Muscle layer of colon (tissue), 2 donors: ENCODE measurements at regions not wholly inside any gene's neighbourhood (a gene's known extent, or its start where the extent isn't known, plus 50 kb on each side); places are given as distances from the start of the nearest gene placed in this dataset.
"Not testable (repeated sequence)": the region's sequence is repeated elsewhere in the genome, so short reads cannot be mapped to it uniquely, and the experiment has no call there.

Source experiments
- H3K27ac ChIP-seq: one replicate; pipeline ENCODE4 v1.7.0; 2013; ENCODE audit warnings: low read depth, mild to moderate bottlenecking, low read length, moderate library complexity
- H3K27me3 ChIP-seq, 2 donors: one replicate each; pipeline ENCODE4 v1.7.0; 2013; ENCODE audit warnings: low read length in 2 of 2, mild to moderate bottlenecking in 2 of 2; ENCODE audit not compliant: insufficient read depth in 2 of 2, control insufficient read depth in 1 of 2
- H3K36me3 ChIP-seq: one replicate; pipeline ENCODE4 v1.7.0; 2013; ENCODE audit warnings: mild to moderate bottlenecking, low read length; ENCODE audit not compliant: insufficient read depth
- H3K4me1 ChIP-seq: one replicate; pipeline ENCODE4 v1.7.0; 2013; ENCODE audit warnings: mild to moderate bottlenecking, low read length; ENCODE audit not compliant: insufficient read depth
- H3K4me3 ChIP-seq, 2 donors: one replicate each; pipeline ENCODE4 v1.7.0; 2013; ENCODE audit warnings: low read length in 2 of 2, low read depth in 1 of 2, mild to moderate bottlenecking in 1 of 2, moderate library complexity in 1 of 2
- H3K9ac ChIP-seq: one replicate; pipeline ENCODE4 v1.7.0; 2013; ENCODE audit warnings: low read length
- H3K9me3 ChIP-seq: one replicate; pipeline ENCODE4 v1.7.0; 2013; ENCODE audit warnings: mild to moderate bottlenecking, low read length
- donor health status: abdominal sarcoma.
- donor health status: Adenocarcinoma of cecum.

DNA sequence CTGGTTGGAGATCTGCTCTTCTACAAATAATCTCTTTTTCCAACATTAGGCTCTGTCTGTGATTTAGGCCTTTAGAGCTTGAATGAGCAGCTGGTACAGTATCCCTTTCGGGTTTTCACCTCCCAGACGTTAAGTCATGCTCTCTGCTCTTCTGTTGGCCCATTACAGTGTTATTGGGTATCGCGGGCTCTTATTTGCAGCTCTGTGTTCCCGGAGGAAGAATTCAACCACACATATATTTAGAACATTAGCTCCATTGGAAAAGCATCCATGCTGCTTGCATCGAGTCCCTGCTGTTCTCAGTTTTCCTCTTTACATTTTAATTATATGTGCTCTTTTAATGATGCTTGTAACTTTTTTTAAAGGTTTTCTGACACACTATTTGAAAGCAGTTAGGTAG, 278.0 kb upstream of the ADCY2 start:
- no peaks in the 10 kb centered on the region for H3K27me3 ChIP-seq
- H3K4me3 ChIP-seq, result no peak overlapping the region
- H3K9ac ChIP-seq, result no peak overlapping the region
- H3K4me1 ChIP-seq, result no peaks in the 10 kb centered on the region
- H3K36me3 ChIP-seq, result no peaks in the 10 kb centered on the region
- H3K9me3 ChIP-seq, result no peaks in the 10 kb centered on the region
- H3K27ac ChIP-seq, result no peak overlapping the region

DNA sequence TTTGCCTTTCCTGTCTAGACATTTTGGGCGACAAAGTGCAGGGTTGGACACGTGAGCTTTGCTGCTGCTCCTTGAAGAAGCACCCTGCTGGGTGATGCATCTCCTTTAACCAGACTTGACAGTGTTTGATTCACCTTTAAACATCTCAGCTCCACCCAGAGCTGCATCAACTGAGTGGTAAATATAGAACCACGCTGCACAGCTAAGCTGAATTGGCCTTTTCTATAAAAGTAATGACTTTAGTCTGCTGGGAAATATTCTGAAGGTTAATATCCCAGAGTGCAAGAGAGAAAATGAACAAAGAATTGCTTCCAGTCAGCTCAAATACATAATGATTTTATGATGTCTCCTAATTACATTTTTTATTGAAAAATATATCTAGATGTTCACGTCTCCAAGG, 264.3 kb upstream of the ADCY2 start:
- no peak overlapping the region for H3K27ac ChIP-seq
- no peaks in the 10 kb centered on the region for H3K27me3 ChIP-seq
- no peaks in the 10 kb centered on the region for H3K9me3 ChIP-seq
- no peaks in the 10 kb centered on the region for H3K36me3 ChIP-seq
- no peak overlapping the region for H3K9ac ChIP-seq
- H3K4me3 ChIP-seq, result no peak overlapping the region
- H3K4me1 ChIP-seq, result no peaks in the 10 kb centered on the region

DNA sequence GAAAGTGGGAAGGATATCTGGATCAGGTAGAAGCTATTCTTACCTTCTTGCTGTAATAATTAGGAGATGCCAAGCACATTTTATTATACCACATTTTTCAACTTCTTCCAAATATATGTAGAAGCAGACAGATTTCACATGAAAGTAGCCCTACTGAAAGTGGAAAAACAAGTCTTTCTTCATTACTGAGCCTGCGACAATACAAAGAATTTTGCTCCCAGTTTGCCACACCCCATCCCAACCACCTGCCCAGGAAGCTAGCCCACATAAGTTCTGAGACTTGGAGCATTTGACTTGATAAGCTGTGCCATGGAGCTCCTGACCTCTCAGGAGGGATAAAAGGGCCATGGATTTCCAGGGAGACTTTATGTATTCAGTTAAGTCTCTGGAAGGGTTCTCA, 249.1 kb upstream of the ADCY2 start:
- no peaks in the 10 kb centered on the region for H3K9me3 ChIP-seq
- H3K27me3 ChIP-seq, result no peaks in the 10 kb centered on the region
- no peaks in the 10 kb centered on the region for H3K4me1 ChIP-seq
- no peak overlapping the region for H3K4me3 ChIP-seq
- no peaks in the 10 kb centered on the region for H3K36me3 ChIP-seq
- no peak overlapping the region for H3K27ac ChIP-seq
- no peak overlapping the region for H3K9ac ChIP-seq

DNA sequence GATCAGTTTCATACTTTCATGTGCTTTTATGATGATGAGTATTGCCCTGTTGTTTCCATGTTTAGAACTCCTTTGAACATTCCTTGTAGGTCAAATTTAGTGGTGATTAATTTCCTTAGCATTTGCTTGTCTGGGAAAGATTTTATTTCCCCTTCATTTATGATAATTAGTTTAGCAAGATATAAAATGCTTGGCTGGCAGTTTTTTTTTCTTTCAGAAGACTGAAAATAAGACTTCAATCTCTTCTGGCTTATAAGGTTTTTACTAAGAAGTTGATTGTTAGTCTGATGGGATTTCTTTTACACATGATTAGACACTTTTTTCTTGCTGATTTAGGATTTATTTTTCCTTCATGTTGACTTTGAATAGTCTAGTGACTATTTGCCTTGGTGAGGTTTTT, 238.9 kb upstream of the ADCY2 start:
- H3K4me1 ChIP-seq, result no peaks in the 10 kb centered on the region

DNA sequence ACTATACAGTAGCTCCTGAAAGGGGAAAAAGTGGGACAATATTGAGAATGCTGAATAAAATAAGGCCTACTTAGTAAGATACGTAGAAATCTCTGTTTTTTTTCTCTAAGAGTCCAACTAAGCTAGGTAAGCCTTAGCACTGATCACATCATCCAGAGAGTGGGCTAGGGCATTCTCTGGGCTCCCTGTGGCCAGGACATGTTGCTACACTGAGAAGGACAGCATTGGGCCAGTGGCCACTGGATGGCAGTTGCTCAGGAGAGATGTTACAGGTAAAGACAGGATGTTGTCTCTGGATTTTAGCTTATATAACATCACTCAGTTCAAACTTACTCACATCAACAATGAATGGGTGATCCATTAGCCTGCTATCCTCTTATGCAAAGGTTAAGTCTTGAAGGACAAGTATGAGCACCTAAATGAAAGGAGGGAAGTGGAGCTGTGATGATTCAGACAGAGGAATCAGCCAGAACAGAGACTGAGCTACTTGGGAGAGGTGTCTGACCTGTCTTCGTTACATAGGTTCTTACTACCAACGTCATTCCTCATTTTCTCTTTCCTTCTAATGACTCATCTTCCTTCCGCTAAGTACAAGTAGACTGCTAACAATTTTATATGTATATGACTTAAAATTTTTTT, 226.6 kb upstream of the ADCY2 start:
- H3K27me3 ChIP-seq, result no peaks in the 10 kb centered on the region
- no peaks in the 10 kb centered on the region for H3K36me3 ChIP-seq
- no peak overlapping the region for H3K4me3 ChIP-seq
- H3K9me3 ChIP-seq, result no peaks in the 10 kb centered on the region
- H3K27ac ChIP-seq, result no peak overlapping the region
- H3K9ac ChIP-seq, result no peak overlapping the region
- H3K4me1 ChIP-seq, result no peaks in the 10 kb centered on the region

More for the DNA sequence above, 238.9 kb upstream of the ADCY2 start:
- Histone ChIP-seq H3K9me3 (no peaks in the 10 kb centered on the region), H3K9ac (no peak overlapping the region), H3K36me3 (no peaks in the 10 kb centered on the region), H3K27ac (no peak overlapping the region), H3K27me3 (no peaks in the 10 kb centered on the region), H3K4me3 (no peak overlapping the region)

DNA sequence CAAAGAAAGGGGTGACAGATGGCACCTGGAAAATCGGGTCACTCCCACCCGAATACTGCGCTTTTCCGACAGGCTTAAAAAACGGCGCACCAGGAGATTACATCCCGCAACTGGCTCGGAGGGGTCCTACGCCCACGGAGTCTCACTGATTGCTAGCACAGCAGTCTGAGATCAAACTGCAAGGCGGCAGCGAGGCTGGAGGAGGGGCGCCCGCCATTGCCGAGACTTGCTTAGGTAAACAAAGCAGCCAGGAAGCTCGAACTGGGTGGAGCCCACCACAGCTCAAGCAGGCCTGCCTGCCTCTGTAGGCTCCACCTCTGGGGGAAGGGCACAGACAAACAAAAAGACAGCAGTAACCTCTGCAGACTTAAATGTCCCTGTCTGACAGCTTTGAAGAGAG, 225.2 kb upstream of the ADCY2 start:
- H3K9ac ChIP-seq, H3K4me3 ChIP-seq, H3K36me3 ChIP-seq, H3K27ac ChIP-seq, H3K27me3 ChIP-seq, H3K4me1 ChIP-seq, H3K9me3 ChIP-seq: not testable (repeated sequence)

DNA sequence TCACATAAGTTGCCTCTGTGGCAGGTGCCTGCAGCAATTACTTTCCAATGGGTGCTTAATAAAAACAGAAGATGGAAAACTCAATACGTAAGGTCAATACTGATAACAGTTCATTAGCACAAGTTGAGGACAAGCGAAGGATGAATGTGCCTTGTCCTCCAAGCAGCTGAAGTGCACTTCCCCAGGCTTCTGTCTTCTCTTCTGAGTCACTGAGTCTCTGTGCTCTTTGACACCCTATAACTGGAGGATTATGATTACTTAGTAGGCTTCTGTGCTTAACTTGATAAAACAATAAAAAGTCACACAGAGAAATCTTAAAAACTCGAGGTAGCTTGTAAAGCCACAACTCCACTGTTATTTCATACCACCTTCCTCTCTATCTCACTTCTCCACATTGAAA, 216.6 kb upstream of the ADCY2 start:
- Histone ChIP-seq H3K4me1 (no peaks in the 10 kb centered on the region), H3K27me3 (no peaks in the 10 kb centered on the region), H3K4me3 (no peak overlapping the region), H3K9me3 (no peaks in the 10 kb centered on the region), H3K9ac (no peak overlapping the region), H3K27ac (no peak overlapping the region), H3K36me3 (no peaks in the 10 kb centered on the region)

DNA sequence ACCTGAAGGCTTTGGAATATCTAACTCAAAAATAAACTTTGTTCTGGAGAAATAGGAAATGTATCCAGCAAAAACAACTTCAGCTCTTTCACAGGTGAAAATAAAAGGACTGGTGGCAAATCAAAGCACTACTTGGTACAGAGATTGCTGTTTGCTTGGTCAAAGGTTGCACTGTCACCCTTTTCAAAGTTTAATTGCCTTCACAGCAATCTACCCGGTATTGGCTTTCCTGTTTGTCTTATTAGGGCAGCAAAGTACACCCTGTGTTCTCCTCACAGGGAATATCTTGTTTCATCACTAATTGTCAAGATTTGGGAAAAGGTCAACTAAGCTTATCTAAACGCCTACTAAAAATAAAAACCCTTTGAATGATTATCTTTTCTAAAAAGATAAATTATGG, 214.1 kb upstream of the ADCY2 start:
- Histone ChIP-seq H3K27ac (no peak overlapping the region), H3K9ac (no peak overlapping the region), H3K9me3 (no peaks in the 10 kb centered on the region)

DNA sequence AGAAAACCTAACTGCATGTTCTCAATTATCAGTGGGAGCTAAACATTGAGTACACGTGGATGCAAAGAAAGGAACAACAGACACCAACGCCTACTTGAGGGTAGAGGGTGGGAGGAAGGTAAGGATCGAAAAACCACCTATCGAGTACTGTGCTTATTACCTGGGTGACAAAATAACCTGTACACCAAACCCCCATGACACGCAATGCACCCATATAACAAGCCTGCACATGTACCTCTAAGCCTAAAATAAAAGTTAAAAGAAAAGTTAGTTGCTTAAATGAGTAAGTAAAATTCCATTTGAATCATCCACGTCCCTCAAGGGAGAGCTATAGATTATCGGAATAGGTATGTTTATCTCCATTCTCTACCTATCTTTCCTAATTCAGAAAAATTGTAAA, 210.2 kb upstream of the ADCY2 start:
- Histone ChIP-seq H3K27ac (no peak overlapping the region), H3K9ac (no peak overlapping the region), H3K9me3 (no peaks in the 10 kb centered on the region), H3K4me3 (no peak overlapping the region), H3K36me3 (no peaks in the 10 kb centered on the region), H3K4me1 (no peaks in the 10 kb centered on the region), H3K27me3 (no peaks in the 10 kb centered on the region)

More for the DNA sequence above, 214.1 kb upstream of the ADCY2 start:
- H3K36me3 ChIP-seq, result no peaks in the 10 kb centered on the region
- no peaks in the 10 kb centered on the region for H3K27me3 ChIP-seq
- no peak overlapping the region for H3K4me3 ChIP-seq
- no peaks in the 10 kb centered on the region for H3K4me1 ChIP-seq

DNA sequence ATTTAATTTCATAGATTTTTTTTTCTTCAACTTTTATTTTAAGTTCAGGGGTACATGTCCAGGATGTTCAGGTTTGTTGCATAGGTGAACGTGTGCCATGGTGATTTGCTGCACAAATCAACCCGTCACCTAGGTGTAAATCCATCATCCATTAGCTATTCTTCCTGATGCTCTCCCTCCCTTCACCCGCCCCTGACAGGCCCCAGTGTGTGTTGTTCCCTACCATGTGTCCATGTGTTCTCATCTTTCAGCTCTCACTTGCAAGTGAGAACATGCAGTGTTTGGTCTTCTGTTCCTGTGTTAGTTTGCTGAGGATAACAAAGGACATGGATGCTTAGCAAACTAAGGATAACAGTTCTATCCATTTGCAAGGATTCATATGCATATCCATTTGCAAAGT, 209.1 kb upstream of the ADCY2 start:
- no peaks in the 10 kb centered on the region for H3K36me3 ChIP-seq
- no peak overlapping the region for H3K9ac ChIP-seq
- H3K9me3 ChIP-seq, result no peaks in the 10 kb centered on the region
- no peak overlapping the region for H3K27ac ChIP-seq
- H3K4me1 ChIP-seq, result no peaks in the 10 kb centered on the region
- H3K27me3 ChIP-seq, result no peaks in the 10 kb centered on the region
- H3K4me3 ChIP-seq, result no peak overlapping the region

DNA sequence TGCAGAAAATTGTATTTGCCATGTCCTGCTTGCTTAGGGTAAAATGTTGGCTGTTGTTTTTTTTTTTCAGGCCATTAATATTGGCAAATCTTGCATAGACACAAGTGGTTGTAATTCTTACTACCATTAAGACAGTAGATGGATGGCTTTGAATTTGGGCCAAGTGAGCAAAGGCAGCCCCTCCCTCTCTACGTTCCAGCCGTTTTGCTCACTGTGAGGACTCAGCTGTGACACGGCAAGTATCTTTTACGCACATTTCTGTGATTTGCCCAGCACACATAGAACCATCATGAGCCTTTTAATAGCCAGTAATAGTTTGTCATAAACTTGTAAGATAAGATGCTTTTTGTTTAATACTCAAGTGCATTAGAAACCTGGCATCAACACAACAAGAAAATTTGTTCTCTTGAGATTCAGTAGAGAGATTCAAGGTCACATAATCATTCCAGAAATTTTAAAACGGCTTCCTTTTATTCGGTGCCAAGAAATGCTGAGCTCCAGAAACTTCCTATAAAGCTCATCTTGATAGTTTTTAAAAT, 205.2 kb upstream of the ADCY2 start:
- no peaks in the 10 kb centered on the region for H3K4me1 ChIP-seq
- no peak overlapping the region for H3K27ac ChIP-seq
- H3K9ac ChIP-seq, result no peak overlapping the region
- no peaks in the 10 kb centered on the region for H3K36me3 ChIP-seq
- no peaks in the 10 kb centered on the region for H3K27me3 ChIP-seq
- H3K4me3 ChIP-seq, result no peak overlapping the region
- no peaks in the 10 kb centered on the region for H3K9me3 ChIP-seq

DNA sequence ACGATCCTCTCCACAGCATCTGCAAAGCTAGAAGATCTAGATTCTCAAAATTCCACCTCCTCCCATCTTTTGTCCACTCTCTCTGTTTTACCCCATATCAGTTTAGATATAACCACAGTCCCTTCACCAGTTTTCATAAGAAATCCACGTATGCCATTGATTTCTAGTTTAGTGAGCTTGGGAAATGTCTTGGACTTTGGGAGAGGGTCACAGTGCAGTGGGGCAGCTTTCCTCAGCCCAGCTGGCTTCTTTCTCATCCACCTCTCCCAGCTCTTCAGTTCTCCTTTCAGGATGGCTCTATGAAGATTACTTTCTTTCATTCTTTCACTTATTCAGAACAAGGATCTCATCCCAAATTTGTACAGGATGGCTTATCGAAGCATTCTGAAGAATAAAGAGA, 203.9 kb upstream of the ADCY2 start:
- no peaks in the 10 kb centered on the region for H3K9me3 ChIP-seq

More for the DNA sequence above, 203.9 kb upstream of the ADCY2 start:
- Histone ChIP-seq H3K9ac (no peak overlapping the region), H3K36me3 (no peaks in the 10 kb centered on the region), H3K27me3 (no peaks in the 10 kb centered on the region), H3K4me3 (no peak overlapping the region), H3K4me1 (no peaks in the 10 kb centered on the region), H3K27ac (no peak overlapping the region)
